GM13976 (cell line): ENCODE measurements at regions not wholly inside any gene's neighbourhood (a gene's known extent, or its start where the extent isn't known, plus 50 kb on each side); places are given as distances from the start of the nearest gene placed in this dataset.

Experiments
- DNase-seq: peaks from one replicate; pipeline ENCODE4 v3.0.0; 2012; ENCODE audit warnings: low spot score
- in situ Hi-C: fragments of 300-500 bp; cut with MboI; formaldehyde crosslinking; loops from one replicate; pipeline ENCODE4 v1.12.0; 2022; ENCODE audit warnings: low sequenced_read_pairs, mixed read lengths, inconsistent platforms; ENCODE audit not compliant: unreplicated experiment
- TF ChIP-seq, protein P1 (sequence below): IDR thresholded peaks from 2 replicates; pipeline ENCODE4 v1.5.1; 2012; ENCODE audit warnings: borderline replicate concordance, mild to moderate bottlenecking; ENCODE audit not compliant: insufficient read depth; ENCODE audit errors: extremely low read depth, missing control alignments, control extremely low read depth

- TF ChIP-seq, protein P1, sequence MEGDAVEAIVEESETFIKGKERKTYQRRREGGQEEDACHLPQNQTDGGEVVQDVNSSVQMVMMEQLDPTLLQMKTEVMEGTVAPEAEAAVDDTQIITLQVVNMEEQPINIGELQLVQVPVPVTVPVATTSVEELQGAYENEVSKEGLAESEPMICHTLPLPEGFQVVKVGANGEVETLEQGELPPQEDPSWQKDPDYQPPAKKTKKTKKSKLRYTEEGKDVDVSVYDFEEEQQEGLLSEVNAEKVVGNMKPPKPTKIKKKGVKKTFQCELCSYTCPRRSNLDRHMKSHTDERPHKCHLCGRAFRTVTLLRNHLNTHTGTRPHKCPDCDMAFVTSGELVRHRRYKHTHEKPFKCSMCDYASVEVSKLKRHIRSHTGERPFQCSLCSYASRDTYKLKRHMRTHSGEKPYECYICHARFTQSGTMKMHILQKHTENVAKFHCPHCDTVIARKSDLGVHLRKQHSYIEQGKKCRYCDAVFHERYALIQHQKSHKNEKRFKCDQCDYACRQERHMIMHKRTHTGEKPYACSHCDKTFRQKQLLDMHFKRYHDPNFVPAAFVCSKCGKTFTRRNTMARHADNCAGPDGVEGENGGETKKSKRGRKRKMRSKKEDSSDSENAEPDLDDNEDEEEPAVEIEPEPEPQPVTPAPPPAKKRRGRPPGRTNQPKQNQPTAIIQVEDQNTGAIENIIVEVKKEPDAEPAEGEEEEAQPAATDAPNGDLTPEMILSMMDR, result no peak
- in situ Hi-C loops, result no loop called here
- DNase-seq, result no peak
Measured at GRCh38 chr6:147666255-147666654, 157.8 kb downstream of the SAMD5 start.

DNA sequence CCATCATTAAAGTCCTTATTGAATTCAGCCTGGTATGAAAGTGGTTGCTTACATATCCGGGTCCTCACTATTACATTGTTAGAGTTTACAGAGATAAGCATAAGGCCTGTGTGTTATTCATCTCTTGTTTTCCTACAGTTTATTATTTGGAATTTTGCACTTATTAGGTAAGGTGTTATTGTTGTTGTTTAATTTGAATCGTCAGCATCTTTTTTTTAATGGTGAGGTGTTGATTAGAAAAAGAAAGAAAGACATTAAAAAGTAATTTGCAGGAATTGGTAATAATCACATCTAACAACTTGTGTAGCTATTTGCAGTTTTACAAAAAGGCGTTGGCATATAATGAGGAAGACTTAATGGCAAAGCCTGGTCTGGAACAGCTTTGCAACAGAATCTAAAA, 158.6 kb downstream of the SAMD5 start:
- DNase-seq, result no peak
- in situ Hi-C loops, result no loop called here

DNA sequence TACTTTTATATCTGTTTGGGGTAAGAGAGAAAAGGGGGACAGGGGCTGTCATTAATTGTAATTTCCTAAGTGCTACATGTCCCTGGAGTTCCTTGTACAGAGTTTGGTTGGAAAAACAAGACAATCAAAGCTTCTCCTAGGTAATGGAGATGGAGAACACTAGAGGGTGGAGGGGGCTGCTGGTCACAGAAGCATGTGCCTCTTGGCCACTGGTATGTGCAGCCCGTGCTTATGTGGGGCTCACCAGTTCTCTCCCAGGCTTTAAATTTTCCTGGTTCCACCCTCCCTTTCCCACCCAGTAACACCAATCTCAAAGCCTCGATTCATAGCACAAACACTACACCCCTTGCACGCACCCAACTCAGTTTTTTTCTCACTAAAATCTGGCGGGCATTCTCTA, 165.6 kb downstream of the SAMD5 start:
- TF ChIP-seq, protein P1, result no peak
- DNase-seq, result no peak
- in situ Hi-C loops, result no loop called here

More for the DNA sequence above, 158.6 kb downstream of the SAMD5 start:
- TF ChIP-seq, protein P1, result no peak

GRCh38 chr6:147674794-147675193, 166.3 kb downstream of the SAMD5 start:
- DNase-seq, result no peak
- in situ Hi-C loops, result no loop called here
- TF ChIP-seq, protein P1, result no peak

DNA sequence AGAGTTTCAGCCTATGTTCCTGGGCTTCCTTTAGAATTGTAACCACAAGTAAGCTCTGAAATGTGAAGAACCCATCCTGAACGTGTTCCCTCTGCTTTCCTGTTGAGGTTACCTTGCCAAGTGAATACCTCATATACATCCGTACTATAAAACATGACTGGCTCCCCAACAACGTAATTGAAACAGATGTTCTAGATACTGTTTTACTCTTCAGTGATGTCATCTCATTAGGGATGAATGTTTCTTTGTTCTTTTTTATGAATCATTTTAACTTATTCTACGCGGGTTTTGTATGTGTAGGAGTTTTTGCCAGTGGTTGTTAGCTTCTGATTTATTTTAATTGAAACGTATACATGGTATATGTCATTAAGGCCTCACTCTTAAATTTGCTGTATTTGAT, 166.8 kb downstream of the SAMD5 start:
- in situ Hi-C loops, result no loop called here
- no peak for DNase-seq
- TF ChIP-seq, protein P1, result no peak

DNA sequence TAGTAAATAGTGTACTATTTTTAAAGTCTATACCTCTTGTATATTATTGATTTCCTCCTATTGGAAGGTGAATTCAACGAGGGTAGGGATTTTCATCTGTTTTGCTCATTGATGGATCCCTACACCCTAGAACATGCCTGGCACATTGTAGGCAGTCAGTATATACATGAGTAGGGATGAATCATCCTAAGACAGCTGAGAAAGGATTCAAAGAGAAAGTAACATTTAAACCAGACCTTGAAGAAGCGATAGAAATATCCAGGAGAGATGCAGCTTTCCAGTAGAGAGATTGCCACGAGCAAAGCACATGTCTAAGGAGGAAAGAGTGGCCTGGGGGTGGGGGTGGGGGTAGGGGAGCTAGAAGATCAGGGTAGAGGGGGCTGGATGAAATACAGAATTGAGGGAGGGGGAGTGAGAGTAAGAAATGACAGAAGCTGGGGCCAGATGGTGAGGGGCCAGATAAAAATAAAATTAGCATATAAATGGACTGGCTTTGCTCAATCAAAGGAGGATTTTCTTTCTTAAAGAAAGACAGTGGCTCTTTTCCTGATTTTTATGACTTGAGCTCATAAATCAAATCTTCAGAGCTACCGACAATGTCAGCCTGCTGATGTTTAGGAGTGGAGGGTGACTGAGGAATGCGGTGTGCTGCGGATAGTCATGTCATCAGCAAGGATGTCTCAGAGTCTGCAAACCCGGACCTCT, 168.2 kb downstream of the SAMD5 start:
- in situ Hi-C loops, result no loop called here
- DNase-seq, result no peak
- TF ChIP-seq, protein P1, result no peak
